OCI-LY3 (cell line): ENCODE measurements at regions not wholly inside any gene's neighbourhood (a gene's known extent, or its start where the extent isn't known, plus 50 kb on each side); places are given as distances from the start of the nearest gene placed in this dataset.

Source experiments
- H2AFZ ChIP-seq: fragments of 200-600, 300-600 bp; shearing (Covaris generic); 2 replicates; pipeline ENCODE4 v1.6.0; 2014; ENCODE audit warnings: antibody characterized with exemption, low read depth, low read length
- H3K27ac ChIP-seq: fragments of 200-600, 300-600 bp; sonication (generic); 2 replicates; pipeline ENCODE4 v1.5.1; 2014; ENCODE audit warnings: mild to moderate bottlenecking, low read length, moderate library complexity, mixed read lengths
- H3K27me3 ChIP-seq: fragments of 200-600, 300-600 bp; sonication (generic); 2 replicates; pipeline ENCODE4 v1.6.1; 2014; ENCODE audit warnings: low read depth, low read length, mixed read lengths
- H3K36me3 ChIP-seq: fragments of 200-600, 300-600 bp; sonication (generic); replicated peaks from 2 replicates; pipeline ENCODE3; 2014; ENCODE audit warnings: low read depth, low read length, mixed read lengths
- H3K4me1 ChIP-seq: fragments of 300-600, 200-600 bp; sonication (generic); 2 replicates; pipeline ENCODE4 v1.6.1; 2014; ENCODE audit warnings: low read length, mixed read lengths
- H3K4me2 ChIP-seq: fragments of 200-600, 300-600 bp; sonication (generic); 2 replicates; pipeline ENCODE4 v1.6.1; 2014; ENCODE audit warnings: low read length, mixed read lengths
- H3K4me3 ChIP-seq: fragments of 300-600, 200-600 bp; sonication (generic); 2 replicates; pipeline ENCODE4 v1.5.1; 2014; ENCODE audit warnings: antibody characterized with exemption, mild to moderate bottlenecking, low read length, moderate library complexity
- H3K79me2 ChIP-seq: fragments of 300-600, 200-600 bp; shearing (Covaris generic); 2 replicates; pipeline ENCODE4 v1.6.1; 2014; ENCODE audit warnings: mild to moderate bottlenecking, low read length, mixed read lengths
- H3K9ac ChIP-seq: fragments of 300-600, 200-600 bp; shearing (Covaris generic); 2 replicates; pipeline ENCODE4 v1.6.0; 2014; ENCODE audit warnings: mild to moderate bottlenecking, low read length, moderate library complexity
- H3K9me3 ChIP-seq: fragments of 200-600, 300-600 bp; shearing (Covaris generic); 2 replicates; pipeline ENCODE4 v1.6.1; 2014; ENCODE audit warnings: low read length, mixed read lengths; ENCODE audit not compliant: insufficient read depth
- H4K20me1 ChIP-seq: fragments of 200-600, 300-600 bp; sonication (generic); 2 replicates; pipeline ENCODE4 v1.6.1; 2016; ENCODE audit warnings: low read length, mixed read lengths; ENCODE audit not compliant: insufficient read depth
- EZH2phosphoT487 ChIP-seq: fragments of 200-600 bp; shearing (Covaris generic); IDR thresholded peaks from 2 replicates; pipeline ENCODE4 v1.6.1; 2018; ENCODE audit warnings: antibody characterized with exemption, mixed run types, low read depth
- TF ChIP-seq, protein P1 (sequence below): fragments of 200-600, 300-600 bp; sonication (generic); IDR thresholded peaks from 2 replicates; pipeline ENCODE4 v1.5.1; 2014; ENCODE audit warnings: antibody characterized with exemption, low read length, low read depth

- Histone ChIP-seq H3K4me1 (no peaks in the 10 kb centered on the region), H3K27me3 (no peaks in the 10 kb centered on the region), H4K20me1 (no peaks in the 10 kb centered on the region), H2AFZ (no peak overlapping the region), H3K4me3 (no peak overlapping the region), H3K27ac (no peak overlapping the region), H3K9ac (no peak overlapping the region), H3K4me2 (no peak overlapping the region), H3K79me2 (no peaks in the 10 kb centered on the region), H3K9me3 (no peaks in the 10 kb centered on the region), H3K36me3 (no peaks in the 10 kb centered on the region)
- no peak for TF ChIP-seq EZH2phosphoT487
- TF ChIP-seq, protein P1, sequence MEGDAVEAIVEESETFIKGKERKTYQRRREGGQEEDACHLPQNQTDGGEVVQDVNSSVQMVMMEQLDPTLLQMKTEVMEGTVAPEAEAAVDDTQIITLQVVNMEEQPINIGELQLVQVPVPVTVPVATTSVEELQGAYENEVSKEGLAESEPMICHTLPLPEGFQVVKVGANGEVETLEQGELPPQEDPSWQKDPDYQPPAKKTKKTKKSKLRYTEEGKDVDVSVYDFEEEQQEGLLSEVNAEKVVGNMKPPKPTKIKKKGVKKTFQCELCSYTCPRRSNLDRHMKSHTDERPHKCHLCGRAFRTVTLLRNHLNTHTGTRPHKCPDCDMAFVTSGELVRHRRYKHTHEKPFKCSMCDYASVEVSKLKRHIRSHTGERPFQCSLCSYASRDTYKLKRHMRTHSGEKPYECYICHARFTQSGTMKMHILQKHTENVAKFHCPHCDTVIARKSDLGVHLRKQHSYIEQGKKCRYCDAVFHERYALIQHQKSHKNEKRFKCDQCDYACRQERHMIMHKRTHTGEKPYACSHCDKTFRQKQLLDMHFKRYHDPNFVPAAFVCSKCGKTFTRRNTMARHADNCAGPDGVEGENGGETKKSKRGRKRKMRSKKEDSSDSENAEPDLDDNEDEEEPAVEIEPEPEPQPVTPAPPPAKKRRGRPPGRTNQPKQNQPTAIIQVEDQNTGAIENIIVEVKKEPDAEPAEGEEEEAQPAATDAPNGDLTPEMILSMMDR, result no peak
Observed at GRCh38 chr5:4156889-4157288, 561.3 kb downstream of the IRX1 start.

- no peaks in the 10 kb centered on the region for H3K4me1 ChIP-seq
- H3K4me3 ChIP-seq, result no peak overlapping the region
- no peak overlapping the region for H3K4me2 ChIP-seq
- no peaks in the 10 kb centered on the region for H4K20me1 ChIP-seq
- no peak overlapping the region for H3K9ac ChIP-seq
- no peak overlapping the region for H2AFZ ChIP-seq
- H3K9me3 ChIP-seq, result no peaks in the 10 kb centered on the region
- H3K27me3 ChIP-seq, result no peaks in the 10 kb centered on the region
- H3K27ac ChIP-seq, result no peak overlapping the region
- TF ChIP-seq, protein P1, result no peak
- no peak for TF ChIP-seq EZH2phosphoT487
- H3K36me3 ChIP-seq, result no peaks in the 10 kb centered on the region
- no peaks in the 10 kb centered on the region for H3K79me2 ChIP-seq
Observed at GRCh38 chr5:4158750-4159447, 563.3 kb downstream of the IRX1 start.

DNA sequence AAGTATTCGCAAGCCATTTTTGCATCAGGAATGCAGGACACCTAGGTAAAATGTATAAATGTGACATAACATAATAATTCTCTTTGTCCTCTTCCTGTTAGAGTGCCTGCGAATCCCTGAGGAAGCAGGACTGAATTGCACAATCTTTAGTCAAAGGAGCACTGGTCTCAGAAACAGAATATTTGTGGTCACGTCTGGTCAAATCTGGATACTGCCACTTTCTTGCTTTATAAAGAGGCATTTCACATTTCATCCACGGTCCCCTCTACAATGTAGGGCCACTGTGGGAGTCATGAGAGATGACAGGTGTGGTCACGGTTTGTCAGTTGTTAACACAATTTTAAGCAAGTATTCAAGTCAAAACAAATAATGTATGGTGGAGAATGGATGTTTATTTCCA is 564.0 kb downstream of the IRX1 start:
- no peaks in the 10 kb centered on the region for H3K79me2 ChIP-seq
- no peaks in the 10 kb centered on the region for H3K9me3 ChIP-seq
- H3K4me1 ChIP-seq, result no peaks in the 10 kb centered on the region
- H2AFZ ChIP-seq, result no peak overlapping the region
- TF ChIP-seq EZH2phosphoT487, result no peak
- TF ChIP-seq, protein P1, result no peak
- no peak overlapping the region for H3K4me2 ChIP-seq
- H4K20me1 ChIP-seq, result no peaks in the 10 kb centered on the region
- H3K36me3 ChIP-seq, result no peaks in the 10 kb centered on the region
- no peak overlapping the region for H3K9ac ChIP-seq
- H3K27me3 ChIP-seq, result no peaks in the 10 kb centered on the region
- no peak overlapping the region for H3K27ac ChIP-seq
- H3K4me3 ChIP-seq, result no peak overlapping the region

- H3K27me3 ChIP-seq, result no peaks in the 10 kb centered on the region
- no peak overlapping the region for H3K9ac ChIP-seq
- H3K4me3 ChIP-seq, result no peak overlapping the region
- H3K9me3 ChIP-seq, result no peaks in the 10 kb centered on the region
- TF ChIP-seq EZH2phosphoT487, result no peak
- TF ChIP-seq, protein P1, result no peak
- no peak overlapping the region for H2AFZ ChIP-seq
- H3K4me2 ChIP-seq, result no peak overlapping the region
- H3K79me2 ChIP-seq, result no peaks in the 10 kb centered on the region
- H3K36me3 ChIP-seq, result no peaks in the 10 kb centered on the region
- no peaks in the 10 kb centered on the region for H4K20me1 ChIP-seq
- H3K4me1 ChIP-seq, result no peaks in the 10 kb centered on the region
- H3K27ac ChIP-seq, result no peak overlapping the region
Observed at GRCh38 chr5:4164167-4164566, 568.5 kb downstream of the IRX1 start.
